HEK293T (cell line): ENCODE measurements at regions not wholly inside any gene's neighbourhood (a gene's known extent, or its start where the extent isn't known, plus 50 kb on each side); places are given as distances from the start of the nearest gene placed in this dataset.

ENCODE experiments used
- ARNT ChIP-seq: fragments of 450-650 bp; IDR thresholded peaks from 2 replicates; pipeline ENCODE4 v1.6.1; 2017; ENCODE audit warnings: mild to moderate bottlenecking
- BHLHE40 ChIP-seq: fragments of 450-650 bp; IDR thresholded peaks from 2 replicates; pipeline ENCODE4 v1.6.1; 2016; ENCODE audit warnings: mild to moderate bottlenecking, moderate library complexity, borderline replicate concordance
- CTBP1 ChIP-seq: fragments of 450-650 bp; IDR thresholded peaks from 2 replicates; pipeline ENCODE4 v1.6.1; 2016; ENCODE audit warnings: borderline replicate concordance
- ELF4 ChIP-seq: fragments of 450-650 bp; IDR thresholded peaks from 2 replicates; pipeline ENCODE4 v1.6.1; 2017; ENCODE audit warnings: antibody characterized with exemption
- FOXM1 ChIP-seq: fragments of 450-650 bp; IDR thresholded peaks from 2 replicates; pipeline ENCODE4 v1.6.1; 2017; ENCODE audit warnings: mild to moderate bottlenecking, borderline replicate concordance
- HDGF ChIP-seq: fragments of 450-650 bp; IDR thresholded peaks from 2 replicates; pipeline ENCODE4 v1.6.1; 2017; ENCODE audit warnings: antibody characterized with exemption, borderline replicate concordance
- SUZ12 ChIP-seq: fragments of 450-650 bp; IDR thresholded peaks from 2 replicates; pipeline ENCODE4 v1.6.1; 2016; ENCODE audit warnings: mild to moderate bottlenecking
- TARDBP ChIP-seq: fragments of 450-650 bp; IDR thresholded peaks from 2 replicates; pipeline ENCODE4 v1.6.1; 2016
- ZNF384 ChIP-seq: fragments of 450-650 bp; IDR thresholded peaks from 2 replicates; pipeline ENCODE4 v1.6.1; 2016

- TF ChIP-seq ZNF384 (no peak), SUZ12 (no peak), ARNT (no peak), FOXM1 (no peak), HDGF (no peak), BHLHE40 (no peak), TARDBP (no peak), CTBP1 (no peak), ELF4 (no peak)
These were observed 100.7 kb downstream of the KLF4 start for GRCh38 chr9:107388890-107389289.
